Keratinocyte (primary cell): ENCODE measurements at regions not wholly inside any gene's neighbourhood (a gene's known extent, or its start where the extent isn't known, plus 50 kb on each side); places are given as distances from the start of the nearest gene placed in this dataset.

Source experiments
- EZH2 ChIP-seq: IDR thresholded peaks from one replicate; pipeline ENCODE4 v1.6.1; 2012; ENCODE audit warnings: inconsistent platforms, mild to moderate bottlenecking, low read length, moderate library complexity
- TF ChIP-seq, protein P1 (sequence below), 3 experiments: IDR thresholded peaks in 1 of 3; conservative IDR thresholded peaks in 1 of 3; optimal IDR thresholded peaks in 1 of 3; 2 replicates in 2 of 3; 3 replicates in 1 of 3; pipeline versions ENCODE3 to v1.5.1; 2011; ENCODE audit warnings: low read length in 3 of 3, mild to moderate bottlenecking in 3 of 3, moderate library complexity in 2 of 3, control low read depth in 1 of 3, inconsistent platforms in 1 of 3; ENCODE audit not compliant: insufficient read depth in 2 of 3; ENCODE audit errors: extremely low read depth in 1 of 3

DNA sequence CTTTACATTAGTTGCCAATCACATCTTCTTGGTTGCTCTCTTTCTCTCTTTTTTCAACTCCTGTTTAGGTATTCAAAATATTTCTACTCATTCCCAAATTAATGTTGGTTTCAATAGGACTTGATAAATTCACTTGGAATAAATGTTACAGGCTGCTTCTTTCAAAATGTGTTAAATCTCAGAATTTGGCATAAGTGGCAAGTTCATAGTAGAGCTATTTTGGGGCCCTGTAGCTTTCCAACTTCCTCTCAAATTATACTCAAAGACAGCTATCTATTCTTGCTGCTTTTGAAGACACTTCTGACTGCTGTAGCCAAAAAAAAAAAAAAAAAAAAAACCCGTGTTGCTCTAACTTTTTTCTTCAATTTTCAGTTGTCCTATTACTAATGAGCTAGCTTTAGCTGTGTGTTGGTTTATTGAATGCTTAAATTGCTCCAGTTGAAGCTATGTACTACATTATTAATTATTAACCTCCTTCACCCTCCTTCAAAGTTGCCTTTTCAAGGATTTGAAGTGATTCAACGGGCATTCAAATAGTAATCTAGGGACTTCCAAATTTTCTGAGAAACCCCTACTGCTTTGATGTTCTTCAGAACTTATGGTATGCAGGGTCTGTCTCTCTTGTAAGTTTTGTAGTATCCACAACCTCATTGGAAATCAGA lies 554.6 kb upstream of the FLRT2 start:
- TF ChIP-seq, protein P1, sequence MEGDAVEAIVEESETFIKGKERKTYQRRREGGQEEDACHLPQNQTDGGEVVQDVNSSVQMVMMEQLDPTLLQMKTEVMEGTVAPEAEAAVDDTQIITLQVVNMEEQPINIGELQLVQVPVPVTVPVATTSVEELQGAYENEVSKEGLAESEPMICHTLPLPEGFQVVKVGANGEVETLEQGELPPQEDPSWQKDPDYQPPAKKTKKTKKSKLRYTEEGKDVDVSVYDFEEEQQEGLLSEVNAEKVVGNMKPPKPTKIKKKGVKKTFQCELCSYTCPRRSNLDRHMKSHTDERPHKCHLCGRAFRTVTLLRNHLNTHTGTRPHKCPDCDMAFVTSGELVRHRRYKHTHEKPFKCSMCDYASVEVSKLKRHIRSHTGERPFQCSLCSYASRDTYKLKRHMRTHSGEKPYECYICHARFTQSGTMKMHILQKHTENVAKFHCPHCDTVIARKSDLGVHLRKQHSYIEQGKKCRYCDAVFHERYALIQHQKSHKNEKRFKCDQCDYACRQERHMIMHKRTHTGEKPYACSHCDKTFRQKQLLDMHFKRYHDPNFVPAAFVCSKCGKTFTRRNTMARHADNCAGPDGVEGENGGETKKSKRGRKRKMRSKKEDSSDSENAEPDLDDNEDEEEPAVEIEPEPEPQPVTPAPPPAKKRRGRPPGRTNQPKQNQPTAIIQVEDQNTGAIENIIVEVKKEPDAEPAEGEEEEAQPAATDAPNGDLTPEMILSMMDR (optimal IDR thresholded peaks at IDR 0.05 in 1 of 3, IDR thresholded peaks at IDR 0.05 in 1 of 3, conservative IDR thresholded peaks at IDR 0.05 in 1 of 3; ENCODE audit: extremely low read depth in 1 of 3, insufficient read depth in 2 of 3, low read length in 3 of 3) = no peak
- no peak for TF ChIP-seq EZH2
